Activated CD4-positive, CD25-positive, alpha-beta regulatory T cell (primary cell): ENCODE measurements at regions not wholly inside any gene's neighbourhood (a gene's known extent, or its start where the extent isn't known, plus 50 kb on each side); places are given as distances from the start of the nearest gene placed in this dataset.

Source experiments
- DNase-seq, 4 experiments: peaks; one replicate each; lab custom pipeline; 2025; lab: John Stamatoyannopoulos, UW

DNA sequence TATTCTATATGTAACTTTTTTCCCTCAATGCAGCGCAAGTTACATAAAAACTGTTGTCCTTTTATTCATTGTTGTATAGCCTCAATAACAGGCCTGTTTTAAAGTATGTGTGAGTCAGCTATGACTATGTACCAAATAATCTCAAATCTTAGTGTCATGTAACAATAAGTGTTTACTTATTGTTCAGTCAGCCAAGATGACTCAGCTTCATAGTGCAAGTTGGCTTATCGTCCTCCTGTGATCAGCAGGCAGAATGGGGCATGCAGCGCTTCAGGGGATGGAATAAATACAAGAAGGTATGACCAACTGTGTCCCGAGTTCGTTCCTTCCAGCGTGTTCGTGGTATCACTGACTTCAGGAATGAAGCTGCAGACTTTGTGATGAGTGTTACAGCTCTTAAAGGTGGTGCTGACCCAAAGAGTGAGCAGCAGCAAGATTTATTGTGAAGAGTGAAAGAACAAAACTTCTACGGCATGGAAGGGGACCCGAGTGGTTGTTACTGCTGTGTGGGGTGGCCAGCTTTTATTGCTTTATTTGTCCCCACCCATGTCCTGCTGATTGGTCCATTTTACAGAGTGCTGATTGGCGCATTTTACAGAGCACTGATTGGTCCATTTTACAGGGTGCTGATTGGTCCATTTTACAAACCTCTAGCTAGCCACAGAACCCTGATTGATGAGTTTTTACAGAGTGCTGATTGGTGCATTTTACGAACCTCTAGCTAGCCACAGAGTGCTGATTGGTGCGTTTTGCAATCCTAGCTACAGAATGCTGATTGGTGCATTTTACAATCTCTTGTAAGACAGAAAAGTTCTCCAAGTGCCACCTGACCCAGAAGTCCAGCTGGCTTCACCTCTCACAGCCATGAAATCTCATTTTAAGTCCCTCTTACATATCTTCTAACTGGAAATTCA, 1016.0 kb downstream of the MCTP2 start:
- no peak for DNase-seq

DNA sequence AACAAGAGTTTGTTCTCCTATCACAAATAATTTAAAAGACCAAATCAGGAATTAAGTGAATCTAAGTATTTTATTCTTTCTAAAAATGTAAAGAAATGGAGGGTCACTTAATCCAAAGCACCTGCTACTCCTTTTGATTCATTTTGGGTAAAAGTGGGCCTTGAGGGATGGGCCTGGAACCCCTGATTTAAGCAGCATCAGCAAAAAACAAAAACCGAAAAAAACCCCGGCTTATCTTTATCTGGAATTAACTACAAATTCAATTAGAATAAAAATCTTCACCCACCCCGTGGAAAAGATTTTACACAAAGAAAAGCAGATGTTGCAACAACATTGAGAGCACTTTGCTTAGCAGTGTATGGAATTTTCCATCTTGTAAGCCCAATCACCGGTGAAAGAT, 1018.2 kb downstream of the MCTP2 start:
- no peak for DNase-seq

DNA sequence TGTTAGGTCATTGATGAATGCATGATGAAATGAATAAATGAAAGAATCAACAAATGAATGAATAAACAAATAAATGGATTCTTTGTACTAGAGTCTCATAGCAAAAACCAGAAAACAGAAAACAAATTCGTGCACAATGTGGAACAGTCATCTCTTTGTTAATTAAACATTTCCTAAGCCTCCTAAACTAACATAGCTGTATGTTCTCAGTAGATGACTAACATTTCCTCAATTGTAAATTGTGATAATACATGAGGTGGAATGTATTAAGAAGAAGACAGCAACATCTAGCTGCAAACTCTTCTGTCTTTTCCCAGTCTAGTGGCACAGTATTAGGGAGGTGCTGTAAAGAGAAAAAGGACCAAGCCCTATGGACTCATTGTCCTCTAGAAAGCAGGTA, 1021.0 kb downstream of the MCTP2 start:
- no peak for DNase-seq

DNA sequence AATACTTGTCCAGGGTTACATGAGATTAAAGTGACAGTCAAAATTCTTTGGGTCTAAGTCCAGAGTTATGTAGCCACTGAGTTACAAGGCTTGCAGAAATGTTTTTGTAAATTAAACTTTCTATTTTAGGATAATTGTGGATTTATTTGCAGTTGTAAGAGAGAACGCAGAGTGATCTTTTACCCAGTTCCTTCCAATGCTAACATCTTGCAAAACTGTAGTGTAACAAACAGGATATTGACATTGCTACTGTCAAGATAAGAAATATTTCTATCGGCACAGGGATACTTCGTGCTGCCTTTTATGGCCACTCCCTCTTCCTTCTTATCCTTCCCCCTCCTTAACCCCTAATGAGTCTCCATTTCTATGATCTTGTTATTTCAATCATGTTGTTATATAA, 1022.9 kb downstream of the MCTP2 start:
- DNase-seq = no peak

DNA sequence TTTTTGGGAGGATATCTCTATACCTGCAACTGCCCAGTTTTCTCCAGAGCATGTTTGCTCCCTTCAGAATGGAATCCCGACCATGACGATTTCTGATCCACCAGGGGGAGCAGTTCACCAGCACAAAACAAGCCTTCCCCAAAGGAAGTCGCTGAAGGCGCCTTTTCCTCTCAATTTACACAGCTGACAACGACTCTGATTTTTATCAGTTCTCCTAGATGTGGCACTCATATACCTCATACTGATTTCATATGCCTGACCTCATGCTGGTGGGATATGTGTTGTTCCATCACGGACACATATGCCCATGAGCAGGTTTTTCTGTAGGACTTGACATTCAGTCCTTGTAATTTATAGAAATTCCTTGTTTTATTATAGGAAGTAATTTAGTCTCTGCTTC, 1028.2 kb downstream of the MCTP2 start:
- no peak for DNase-seq

DNA sequence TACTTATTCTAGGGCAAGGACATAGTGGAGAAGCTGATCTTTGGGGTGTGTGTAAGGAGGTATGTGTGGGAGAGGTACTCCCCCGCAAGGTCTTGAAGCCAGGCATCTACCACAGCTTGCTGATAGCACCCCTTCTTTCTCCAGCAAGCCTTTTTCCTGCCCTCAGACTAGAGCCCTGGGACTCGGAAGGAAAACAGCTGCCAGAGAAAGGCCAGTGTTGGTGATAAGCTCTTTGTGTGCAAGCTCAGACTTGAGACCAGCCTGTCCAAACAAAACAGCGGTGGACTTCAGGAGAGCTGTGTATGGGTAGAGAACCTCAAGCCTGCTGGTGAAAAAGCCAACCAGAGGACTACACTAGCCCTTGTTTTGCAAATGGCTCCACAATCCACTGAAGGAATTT, 1028.6 kb downstream of the MCTP2 start:
- DNase-seq = no peak

DNA sequence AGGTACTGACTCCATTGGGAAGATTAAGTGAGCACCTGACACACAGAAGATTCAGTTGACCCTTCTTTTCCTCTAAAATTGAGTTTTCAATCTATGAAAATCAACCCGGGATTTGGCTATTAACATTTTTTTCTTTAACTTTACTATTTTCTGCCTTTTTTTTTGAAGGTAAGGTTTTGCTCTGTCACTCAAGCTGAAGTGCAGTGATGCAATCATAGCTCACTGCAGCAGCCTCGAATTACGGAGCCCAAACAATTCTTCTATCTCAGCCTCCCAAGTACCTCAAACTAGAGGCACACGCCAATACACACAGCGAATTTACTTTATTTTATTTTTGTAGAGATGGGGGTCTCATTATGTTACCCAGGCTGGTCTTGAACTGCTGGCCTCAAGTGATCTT, 1029.5 kb downstream of the MCTP2 start:
- DNase-seq = no peak

DNA sequence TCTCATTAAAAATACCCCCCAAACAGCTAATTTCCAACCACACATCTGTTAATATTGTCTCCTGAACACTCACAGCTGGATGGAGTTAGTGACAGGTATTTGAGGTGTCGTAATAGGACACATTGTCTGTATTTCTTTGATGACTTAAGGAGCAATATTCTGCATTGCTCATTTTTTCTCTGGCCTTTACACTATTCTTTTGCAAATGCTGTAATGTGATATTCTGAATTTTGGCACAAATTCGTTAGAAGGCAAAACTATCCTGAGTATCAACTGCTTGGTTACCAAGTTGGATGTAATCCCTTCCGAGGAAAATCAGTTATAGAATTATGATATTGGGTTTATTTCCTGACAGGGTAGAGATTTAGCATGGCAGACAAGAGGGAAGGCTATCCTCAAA, 1030.2 kb downstream of the MCTP2 start:
- DNase-seq = no peak

DNA sequence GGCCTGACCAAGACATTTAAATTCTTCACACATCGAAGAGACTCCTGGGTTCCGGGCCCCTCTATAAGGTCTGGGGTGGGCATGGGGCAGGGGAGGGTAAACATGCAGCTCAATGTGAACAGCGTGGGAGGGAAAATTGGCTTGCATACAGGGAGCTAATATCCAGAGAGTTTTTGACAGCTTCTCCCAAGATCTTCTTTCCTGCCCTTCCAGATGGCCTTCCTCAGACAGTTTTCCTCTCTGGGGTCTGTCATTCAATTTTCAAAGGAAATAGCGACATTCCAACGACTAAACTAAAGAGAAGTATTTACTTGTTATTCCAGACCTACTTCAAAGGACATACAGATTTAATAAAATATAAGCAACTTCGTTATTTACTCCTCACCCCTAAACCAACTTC, 1030.6 kb downstream of the MCTP2 start:
- DNase-seq = no peak

DNA sequence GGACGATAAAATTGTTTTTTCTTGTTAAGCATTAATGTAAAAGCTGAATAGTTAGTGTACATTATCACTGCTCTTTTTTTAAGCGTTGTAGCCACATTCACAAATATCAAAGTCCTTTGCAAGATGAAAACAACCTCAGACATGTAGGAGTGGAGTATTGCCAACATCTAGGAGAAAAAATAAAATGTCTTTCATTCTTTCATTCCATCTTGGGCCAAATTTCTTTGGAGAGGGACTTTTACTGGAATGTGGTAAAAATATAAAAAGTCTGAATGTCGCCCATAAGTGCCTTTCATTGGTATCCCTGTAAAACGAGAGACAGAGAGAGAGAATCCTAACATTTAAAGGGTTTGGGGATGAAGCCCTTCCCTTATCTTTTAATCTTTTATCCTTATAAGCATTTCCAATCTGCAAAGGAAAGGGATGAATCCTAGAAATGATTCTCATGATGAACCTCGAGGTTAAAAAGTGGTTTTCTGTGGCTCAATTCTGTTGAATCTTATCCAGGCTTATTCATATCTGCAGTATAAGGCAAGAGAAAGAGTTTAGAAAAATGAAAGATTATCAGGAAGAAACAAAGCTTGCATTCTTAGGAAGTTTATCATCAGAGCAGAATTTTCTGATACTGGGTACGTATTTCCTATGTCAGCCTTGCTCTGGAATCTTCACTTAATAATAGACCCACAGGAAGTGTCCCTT, 1031.7 kb downstream of the MCTP2 start:
- no peak for DNase-seq

DNA sequence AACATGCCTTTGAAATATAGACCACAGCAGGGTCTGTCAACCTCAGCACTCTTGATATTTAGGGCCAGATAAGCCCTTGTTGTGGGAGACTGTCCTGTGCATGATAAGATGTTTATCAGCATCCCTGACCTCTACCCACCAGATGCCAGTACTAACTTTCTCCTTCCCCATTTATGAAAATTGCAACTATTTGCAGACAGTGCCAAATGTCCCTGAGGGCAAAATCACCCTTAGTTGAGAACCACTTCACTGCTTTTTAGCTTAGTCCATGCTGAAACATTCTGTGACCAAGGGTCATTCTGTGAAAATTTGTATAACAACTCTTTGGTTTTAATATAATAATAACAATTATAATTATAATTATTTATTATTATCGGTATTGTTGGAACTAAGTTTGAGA, 1032.4 kb downstream of the MCTP2 start:
- no peak for DNase-seq

DNA sequence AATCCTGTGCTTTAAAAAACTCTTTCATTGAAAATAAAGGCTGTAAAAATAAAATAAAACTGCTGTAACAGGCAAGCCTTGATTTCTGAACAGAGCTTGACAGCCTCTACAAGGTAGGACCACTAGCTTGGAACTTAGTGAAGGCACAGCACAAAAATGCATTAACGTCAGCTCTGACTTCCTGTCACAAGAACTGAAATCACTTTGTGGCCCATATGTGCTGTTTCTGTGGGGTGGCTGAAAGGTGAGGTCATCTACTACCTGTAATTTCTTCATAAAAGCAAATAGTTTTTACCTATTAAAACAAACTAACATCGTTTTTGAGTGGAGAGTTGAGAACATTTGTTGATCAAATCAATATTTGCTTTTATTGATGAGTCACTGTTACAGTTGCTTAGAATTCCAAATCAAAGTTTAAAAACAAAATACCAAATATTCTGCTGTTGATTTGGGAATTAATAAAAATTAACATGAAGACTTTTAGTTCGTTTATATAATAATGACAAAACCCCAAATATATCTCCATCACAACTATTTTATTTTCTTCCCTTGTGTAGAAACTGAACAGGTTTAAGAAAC, 1034.1 kb downstream of the MCTP2 start:
- DNase-seq = no peak

DNA sequence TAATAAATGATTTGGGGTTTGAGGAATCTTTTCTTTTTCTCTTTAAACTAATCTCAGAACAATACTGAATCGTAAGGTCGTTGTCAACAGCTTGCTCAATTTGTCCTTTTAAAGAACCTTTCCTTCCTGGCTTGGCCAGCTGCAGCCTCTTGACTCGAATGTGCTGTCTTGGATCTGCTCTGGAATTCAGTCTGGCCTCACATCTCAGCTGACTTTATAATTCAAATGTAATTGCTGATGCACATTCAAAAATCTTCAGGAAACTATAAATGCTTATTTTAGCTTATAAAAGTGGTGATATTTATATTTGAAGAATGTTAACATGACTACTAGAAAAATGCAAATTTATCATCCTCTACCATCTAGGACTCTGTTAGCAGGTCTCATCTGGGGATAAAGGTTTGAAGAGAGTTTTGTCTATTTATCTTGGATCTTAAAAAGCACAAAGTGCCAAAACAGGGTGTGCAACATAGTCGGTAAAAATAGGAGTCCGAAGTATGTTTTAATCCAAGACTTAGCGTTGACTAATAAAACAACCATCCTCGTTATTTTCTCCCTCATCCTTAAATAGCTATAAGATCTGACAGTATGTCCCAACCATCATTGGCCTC, 1035.2 kb downstream of the MCTP2 start:
- DNase-seq = no peak

DNA sequence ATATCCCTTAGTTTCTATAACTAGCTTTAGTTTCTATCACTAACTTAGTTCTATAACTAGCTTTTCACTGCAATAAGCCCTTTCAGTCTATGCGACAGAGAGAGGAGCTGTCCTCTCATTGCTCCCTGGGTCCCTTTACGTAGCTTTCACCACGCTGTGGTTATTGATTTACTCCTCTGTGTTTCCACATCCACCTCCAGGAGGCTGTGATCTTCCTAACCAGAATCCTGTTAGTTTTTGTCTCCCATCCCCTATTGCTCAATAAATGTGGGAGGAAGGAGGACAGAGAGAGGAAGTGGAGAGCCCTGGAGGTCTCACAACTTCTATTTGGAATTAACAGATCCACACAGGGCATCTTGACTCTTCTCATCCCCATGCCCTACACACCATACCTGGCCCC, 1036.1 kb downstream of the MCTP2 start:
- no peak for DNase-seq

DNA sequence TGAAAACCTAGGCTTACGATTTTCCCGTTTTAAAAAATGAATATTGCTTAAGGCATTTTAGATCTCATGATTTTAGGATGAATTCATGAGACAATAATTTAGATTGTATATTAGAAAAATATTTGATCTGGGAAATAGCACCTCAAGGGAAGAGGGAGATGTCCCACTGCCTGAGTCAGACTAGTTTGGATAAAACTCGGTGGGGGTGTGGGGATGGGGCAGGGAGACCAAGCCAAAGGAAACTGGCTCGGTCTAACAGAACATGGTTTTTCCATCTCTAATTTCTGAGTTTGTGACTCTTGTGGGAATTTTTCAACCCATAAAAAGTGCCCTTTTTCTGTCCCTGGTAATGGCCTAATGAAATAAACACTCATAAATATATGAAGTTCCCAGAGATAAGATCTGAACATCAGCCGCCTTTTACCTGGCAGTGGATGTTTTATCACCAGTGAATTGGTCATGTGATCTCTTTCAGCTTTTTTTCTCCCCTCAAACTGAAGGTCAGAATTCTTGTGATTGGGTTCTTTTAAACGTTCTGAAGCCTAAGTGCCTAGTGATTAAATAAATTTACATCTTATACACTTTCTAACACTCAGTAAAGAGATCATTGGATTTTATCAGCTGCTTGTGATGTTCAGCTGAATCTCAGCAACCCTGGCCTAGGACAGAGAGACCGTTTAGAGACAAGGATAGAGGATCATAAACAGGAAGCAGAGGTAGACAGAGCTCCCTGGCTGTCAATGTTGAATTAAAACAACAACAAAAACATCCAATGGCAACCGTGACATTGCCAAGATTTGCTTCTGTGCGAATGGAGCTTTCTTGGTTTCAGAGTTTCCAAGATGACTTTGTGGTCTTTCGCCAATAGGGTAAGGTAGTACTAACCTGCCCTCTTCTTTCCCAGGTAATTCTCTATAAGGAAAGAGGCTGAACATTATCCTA, 1038.2 kb downstream of the MCTP2 start:
- DNase-seq = no peak

DNA sequence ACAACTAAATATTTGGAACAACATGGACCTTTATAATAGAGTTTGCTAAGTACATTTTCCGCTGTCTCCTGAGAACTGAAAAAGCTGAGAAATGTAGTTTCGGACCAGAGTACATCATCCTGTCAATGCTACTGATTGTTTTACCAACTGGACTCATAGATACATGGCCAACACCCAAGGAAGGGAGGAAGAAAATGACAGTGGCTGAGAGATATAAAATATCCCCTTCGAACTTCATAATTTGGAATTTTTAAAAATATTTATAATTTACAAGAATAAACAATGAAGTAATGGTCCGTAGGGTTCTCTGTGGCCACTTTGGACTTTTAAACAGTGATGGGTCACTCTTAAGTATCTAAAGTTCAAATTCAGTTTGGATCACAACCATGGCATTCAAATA, 1042.7 kb downstream of the MCTP2 start:
- no peak for DNase-seq

DNA sequence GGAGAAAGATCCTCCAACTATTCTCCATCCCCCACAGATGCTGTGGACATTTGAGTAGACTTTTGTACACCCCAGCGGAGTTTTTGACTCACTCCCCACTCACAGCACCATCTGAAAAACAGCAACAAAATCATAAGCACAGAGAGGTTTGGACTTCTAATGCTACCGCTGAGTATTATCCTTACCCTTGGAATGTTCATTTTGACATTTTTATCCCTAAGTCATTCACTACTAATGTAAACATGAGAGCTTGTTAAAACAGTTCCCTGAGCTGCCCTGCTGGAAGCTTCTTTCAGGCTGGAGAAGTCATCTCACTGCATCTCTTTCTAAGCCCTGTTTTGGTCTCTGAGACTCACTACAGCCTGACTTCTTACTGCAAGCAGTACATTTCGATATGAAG, 1045.9 kb downstream of the MCTP2 start:
- no peak for DNase-seq

DNA sequence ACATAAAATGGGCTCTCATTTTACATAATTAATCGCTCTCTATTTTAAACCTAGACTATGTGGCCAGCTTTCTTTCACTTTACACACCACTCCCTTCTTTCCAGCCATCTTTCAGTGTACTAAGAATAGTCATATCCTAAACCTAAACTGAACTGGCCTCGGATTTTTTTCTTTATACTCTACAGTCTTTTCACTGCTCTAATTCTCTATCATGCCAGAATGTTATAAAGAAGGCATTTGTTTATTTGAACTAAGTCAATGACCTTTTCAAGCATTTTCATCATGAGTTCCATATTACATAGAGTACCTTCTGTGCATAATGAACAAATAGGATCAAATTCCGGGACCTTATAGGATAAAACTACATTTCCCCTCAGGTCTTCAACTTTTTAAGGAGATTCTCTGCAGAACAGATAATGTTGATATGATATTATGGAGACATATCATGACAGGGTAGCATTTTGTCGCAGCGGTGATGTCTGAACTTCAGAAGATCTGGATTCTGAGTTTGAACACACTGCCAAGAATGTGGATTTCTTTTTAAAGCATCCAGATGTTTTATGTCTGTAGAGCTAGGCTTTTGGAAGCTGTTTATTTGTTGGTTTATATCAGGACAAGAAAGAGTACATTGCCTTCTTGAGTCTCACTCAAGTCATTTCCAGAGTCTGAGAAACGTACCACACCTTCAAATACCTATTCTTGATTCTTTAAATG, 1047.3 kb downstream of the MCTP2 start:
- DNase-seq = no peak

DNA sequence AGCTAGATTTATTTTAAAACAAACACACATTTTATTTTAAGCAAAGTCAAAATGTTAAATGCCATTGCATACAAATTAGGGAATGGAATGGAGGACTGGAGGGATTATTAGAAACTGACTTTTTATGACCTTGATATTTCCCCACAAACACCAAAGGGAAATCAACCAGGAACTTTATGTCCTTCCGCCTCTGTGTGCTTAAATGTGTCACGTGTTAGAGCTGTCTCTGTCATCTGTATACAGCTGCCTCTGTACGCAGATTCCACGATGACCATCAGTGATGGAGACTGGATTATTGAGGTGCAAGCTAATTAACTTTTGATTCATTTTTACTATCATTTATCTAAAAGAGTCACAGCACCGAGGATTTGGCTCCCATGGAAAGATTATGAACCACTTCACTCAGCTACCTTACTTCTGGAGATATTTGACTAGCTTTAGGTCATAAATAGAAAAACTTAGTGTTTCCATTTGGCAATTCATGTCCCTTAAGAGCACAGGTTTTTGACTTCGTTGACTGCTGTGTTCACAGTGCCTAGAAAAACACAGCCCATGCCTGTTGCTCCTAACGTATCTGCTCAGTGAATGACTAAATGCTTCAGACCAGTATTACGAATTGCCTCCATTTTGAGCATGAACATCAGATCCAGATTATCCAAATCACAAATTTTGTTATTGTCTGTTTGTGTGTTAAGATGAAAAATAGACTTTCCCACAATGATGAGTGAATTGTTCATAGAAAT, 1048.1 kb downstream of the MCTP2 start:
- DNase-seq = no peak

DNA sequence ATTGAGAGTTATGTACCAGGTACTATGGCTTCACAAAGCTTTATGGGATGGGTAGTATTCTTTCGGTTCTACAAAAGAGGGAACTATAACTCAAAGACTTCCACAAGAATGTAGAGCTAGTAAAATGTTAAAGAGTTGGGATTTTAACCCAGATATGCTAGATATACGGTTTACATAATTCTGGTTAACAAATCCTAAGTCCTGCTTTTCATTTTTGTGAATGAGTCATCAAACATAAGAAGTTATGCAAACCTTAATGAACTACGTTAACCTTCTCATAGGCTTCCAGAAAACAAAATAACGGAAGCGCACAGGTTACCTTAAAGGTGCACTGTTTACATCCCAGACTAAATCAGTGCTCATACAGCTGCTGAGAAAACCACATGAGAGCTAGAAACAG, 1049.3 kb downstream of the MCTP2 start:
- no peak for DNase-seq
